GM12878 (cell line): ENCODE measurements at regions not wholly inside any gene's neighbourhood (a gene's known extent, or its start where the extent isn't known, plus 50 kb on each side); places are given as distances from the start of the nearest gene placed in this dataset.
A peak's percentile ranks its signal among the peaks of the same experiment; 100 is the strongest.

Experiments
- ATAC-seq: fragments of 200-7000 bp; cut with Tn5 transposase; 3 replicates; pipeline ENCODE4 v1.9.1; 2020; ENCODE audit warnings: mild to moderate bottlenecking, moderate library complexity
- BruUV-seq: library from RNA; stranded (reverse); fragments of 400-500 nt; replicated peaks from 2 replicates; lab custom pipeline; 2021; lab: Mats Ljungman, UMichigan
- CTCF ChIA-PET: fragments of 300-600 bp; sonication (Branson Sonifier 250); formaldehyde crosslinking; extraction: SDS; loops from one replicate; lab custom pipeline; 2021; ENCODE audit warnings: inconsistent platforms; lab: Yijun Ruan, JAX
- POLR2A ChIA-PET: fragments of 350-600 bp; formaldehyde crosslinking; extraction: SDS; loops from one replicate; lab custom pipeline; 2021; ENCODE audit warnings: inconsistent platforms; lab: Charles Lee
- RAD21 ChIA-PET: fragments of 300-600 bp; sonication (Branson Sonifier 250); formaldehyde crosslinking; loops from one replicate; lab custom pipeline; 2023; ENCODE audit warnings: antibody characterized with exemption; ENCODE audit not compliant: unreplicated experiment; lab: Charles Lee
- SMC1A ChIA-PET: fragments of 300-600 bp; sonication (Branson Sonifier 250); formaldehyde crosslinking; loops from one replicate; lab custom pipeline; 2023; ENCODE audit not compliant: unreplicated experiment, uncharacterized antibody; lab: Charles Lee
- DNase-seq: peaks from one replicate; pipeline ENCODE4 v3.0.0-alpha.2; 2011; ENCODE audit warnings: low read depth, low spot score
- FAIRE-seq: peaks from 3 replicates; lab custom pipeline; 2011; peaks lifted over from hg19 to GRCh38; lab: Jason Lieb, UNC
- H2AFZ ChIP-seq: 2 replicates; pipeline ENCODE4 v1.6.0; 2011; ENCODE audit warnings: low read depth, low read length, control low read depth; ENCODE audit not compliant: control insufficient read depth
- H3K27ac ChIP-seq: 2 replicates; pipeline ENCODE4 v1.5.1; 2011; ENCODE audit warnings: control low read depth; ENCODE audit not compliant: control insufficient read depth, insufficient read depth
- H3K27me3 ChIP-seq, 2 experiments: replicated peaks in 1 of 2; 2 replicates each; pipeline versions ENCODE4 v1.6.0 to v1.6.1; 2011; ENCODE audit warnings: low read length in 1 of 2; ENCODE audit not compliant: control insufficient read depth in 2 of 2, insufficient read depth in 2 of 2
- H3K36me3 ChIP-seq, 2 experiments: 2 replicates each; pipeline ENCODE4 v1.5.1; 2011; ENCODE audit warnings: low read length in 1 of 2; ENCODE audit not compliant: control insufficient read depth in 2 of 2, insufficient read depth in 2 of 2
- H3K4me1 ChIP-seq: 2 replicates; pipeline ENCODE4 v1.6.1; 2011; ENCODE audit warnings: mild to moderate bottlenecking, low read length, moderate library complexity, mixed read lengths; ENCODE audit not compliant: control insufficient read depth, insufficient read depth
- H3K4me2 ChIP-seq: 2 replicates; pipeline ENCODE4 v1.6.0; 2011; ENCODE audit warnings: control low read depth; ENCODE audit not compliant: control insufficient read depth, insufficient read depth
- H3K4me3 ChIP-seq: fragments of 200-600 bp; sonication (generic); 2 replicates; pipeline ENCODE4 v1.5.1; 2016
- H3K79me2 ChIP-seq: 2 replicates; pipeline ENCODE4 v1.6.0; 2011; ENCODE audit warnings: low read length; ENCODE audit not compliant: control insufficient read depth, insufficient read depth
- H3K9ac ChIP-seq: 2 replicates; pipeline ENCODE4 v1.8.0; 2011; ENCODE audit warnings: low read length, control low read depth, mixed read lengths; ENCODE audit not compliant: control insufficient read depth, insufficient read depth
- H3K9me3 ChIP-seq: replicated peaks from 3 replicates; pipeline ENCODE4 v1.5.1; 2011; ENCODE audit warnings: mild to moderate bottlenecking, low read length; ENCODE audit not compliant: control insufficient read depth, insufficient read depth
- H4K20me1 ChIP-seq: 2 replicates; pipeline ENCODE4 v1.6.0; 2011; ENCODE audit not compliant: control insufficient read depth, insufficient read depth
- ATF7 ChIP-seq: fragments of 450-650 bp; IDR thresholded peaks from 2 replicates; pipeline ENCODE4 v1.6.1; 2016; ENCODE audit warnings: low read depth, mild to moderate bottlenecking
- CHD1 ChIP-seq: IDR thresholded peaks from 2 replicates; pipeline ENCODE4 v1.6.1; 2012; ENCODE audit warnings: low read depth, low read length, improper control_type of control experiment
- E4F1 ChIP-seq: fragments of 450-650 bp; IDR thresholded peaks from 2 replicates; pipeline ENCODE4 v1.6.1; 2018; ENCODE audit warnings: borderline replicate concordance, mild to moderate bottlenecking; ENCODE audit not compliant: partially characterized antibody
- EZH2 ChIP-seq: IDR thresholded peaks from 2 replicates; pipeline ENCODE4 v1.6.1; 2012; ENCODE audit warnings: low read depth, mild to moderate bottlenecking, control low read depth, inconsistent platforms, low read length, borderline replicate concordance; ENCODE audit not compliant: control insufficient read depth
- JUNB ChIP-seq: IDR thresholded peaks from 2 replicates; pipeline ENCODE4 v1.6.1; 2016; ENCODE audit warnings: antibody characterized with exemption, mild to moderate bottlenecking
- KLF5 ChIP-seq: fragments of 450-650 bp; IDR thresholded peaks from 2 replicates; pipeline ENCODE4 v1.6.1; 2014; ENCODE audit warnings: mild to moderate bottlenecking; ENCODE audit not compliant: partially characterized antibody
- MYC ChIP-seq: IDR thresholded peaks from 2 replicates; pipeline ENCODE4 v1.6.1; 2011; ENCODE audit warnings: mild to moderate bottlenecking, low read length, moderate library complexity, inconsistent platforms; ENCODE audit not compliant: insufficient read depth, insufficient replicate concordance, insufficient read length, severe bottlenecking
- NR2C2 ChIP-seq: IDR thresholded peaks from 2 replicates; pipeline ENCODE4 v1.6.1; 2011; ENCODE audit warnings: borderline replicate concordance, low read depth; ENCODE audit not compliant: control insufficient read depth, insufficient read length
- NR2F1 ChIP-seq: fragments of 450-650 bp; conservative IDR thresholded peaks from 2 replicates; pipeline ENCODE4 v1.6.1; 2017; ENCODE audit warnings: mild to moderate bottlenecking
- SMAD1 ChIP-seq: fragments of 450-650 bp; IDR thresholded peaks from 2 replicates; pipeline ENCODE4 v1.6.1; 2018; ENCODE audit warnings: mild to moderate bottlenecking, low read depth; ENCODE audit not compliant: partially characterized antibody
- ZNF217 ChIP-seq: fragments of 450-650 bp; IDR thresholded peaks from 2 replicates; pipeline ENCODE4 v1.6.1; 2017; ENCODE audit warnings: antibody characterized with exemption, mild to moderate bottlenecking
- ZNF24 ChIP-seq: fragments of 450-650 bp; IDR thresholded peaks from 2 replicates; pipeline ENCODE4 v1.6.1; 2017; ENCODE audit warnings: antibody characterized with exemption, mild to moderate bottlenecking
- ZNF592 ChIP-seq: fragments of 450-650 bp; IDR thresholded peaks from 2 replicates; pipeline ENCODE4 v1.6.1; 2017; ENCODE audit warnings: mild to moderate bottlenecking, moderate library complexity
- WGBS: methylation state at CpG from one replicate; pipeline ENCODE4 v1.1.6; 2016; ENCODE audit warnings: low lambda C conversion rate; ENCODE audit not compliant: insufficient replicate concordance, insufficient coverage; ENCODE audit errors: missing lambda C conversion rate; 5-methylcytosine and 5-hydroxymethylcytosine counted together
- in situ Hi-C: fragments of 300-500 bp; cut with MboI; formaldehyde crosslinking; loops from 9 replicates; pipeline ENCODE4 v1.14.3; 2018; ENCODE audit warnings: mixed read lengths
- intact Hi-C: fragments of 100-400 bp; cut with micrococcal nuclease; formaldehyde crosslinking; loops from one replicate; pipeline ENCODE4 v1.14.2; 2022; ENCODE audit not compliant: unreplicated experiment

DNA sequence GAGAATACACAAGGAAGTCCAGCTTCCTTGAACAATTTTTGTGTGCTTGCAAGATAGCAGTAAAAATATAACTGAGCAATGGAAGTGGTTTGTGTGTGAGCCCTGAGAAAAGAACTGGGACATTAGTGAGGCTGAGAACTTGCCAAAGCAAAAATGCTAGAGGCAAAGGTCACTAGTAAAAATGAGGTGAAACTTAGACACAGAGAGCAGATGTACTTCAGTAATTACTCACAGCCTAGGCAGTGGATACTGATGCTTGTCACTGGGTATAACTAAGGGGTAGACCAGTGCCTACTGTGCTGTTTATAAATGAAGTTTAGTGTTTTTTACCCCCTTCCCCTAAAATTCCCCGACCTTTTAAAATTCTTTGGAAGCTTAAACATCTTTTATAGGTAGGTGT lies 450.1 kb downstream of the LPIN1 start:
- in situ Hi-C loops (no loop called here), intact Hi-C loops (no loop called here)
- no peak for DNase-seq
- ATAC-seq = peak; percentile 78
- WGBS = 0% methylated on average over 1 of the region's 1 CpG
- Histone ChIP-seq H3K4me3 (no peak overlapping the region), H3K9me3 (no peaks in the 10 kb centered on the region; the same call in 2 of the 3 replicates), H4K20me1 (no peaks in the 10 kb centered on the region), H3K4me2 (no peak overlapping the region), H3K79me2 (no peaks in the 10 kb centered on the region), H3K36me3 (no peaks in the 10 kb centered on the region; a peak in 1 of 4 replicates), H3K27ac (no peak overlapping the region), H3K4me1 (no peaks in the 10 kb centered on the region), H3K9ac (no peak overlapping the region), H2AFZ (no peak overlapping the region), H3K27me3 (no peaks in the 10 kb centered on the region)
- FAIRE-seq = peak; percentile 66
- ChIA-PET POLR2A (no interaction called here), RAD21 (no interaction called here), SMC1A (interaction anchor here (0.7 to 1.6 kb wide), 5 partner anchors 9 to 123 kb away, joined by 3 read pairs; no protein-coding TSS in a partner anchor), CTCF (no interaction called here)
- no TSS peak for BruUV-seq
- no peak for TF ChIP-seq EZH2
- TF ChIP-seq ZNF592 = no peak
- TF ChIP-seq CHD1 = no peak
- no peak for TF ChIP-seq E4F1
- TF ChIP-seq ATF7 = no peak
- no peak for TF ChIP-seq JUNB
- peak; percentile 74 for TF ChIP-seq NR2F1
- no peak for TF ChIP-seq SMAD1
- TF ChIP-seq KLF5 = no peak
- no peak for TF ChIP-seq NR2C2
- peak; percentile 94 for TF ChIP-seq ZNF24
- no peak for TF ChIP-seq ZNF217
- no peak for TF ChIP-seq MYC
